MM.1S (cell line): ENCODE measurements at regions not wholly inside any gene's neighbourhood (a gene's known extent, or its start where the extent isn't known, plus 50 kb on each side); places are given as distances from the start of the nearest gene placed in this dataset.

Experiments used
- CTCF ChIP-seq: fragments of 300-600 bp; sonication (generic); IDR thresholded peaks from 2 replicates; pipeline ENCODE4 v1.5.1; 2016; ENCODE audit warnings: antibody characterized with exemption, low read length, mixed read lengths
- EZH2phosphoT487 ChIP-seq: fragments of 300-600 bp; sonication (generic); IDR thresholded peaks from 2 replicates; pipeline ENCODE4 v1.6.1; 2018; ENCODE audit warnings: antibody characterized with exemption, low read length

DNA sequence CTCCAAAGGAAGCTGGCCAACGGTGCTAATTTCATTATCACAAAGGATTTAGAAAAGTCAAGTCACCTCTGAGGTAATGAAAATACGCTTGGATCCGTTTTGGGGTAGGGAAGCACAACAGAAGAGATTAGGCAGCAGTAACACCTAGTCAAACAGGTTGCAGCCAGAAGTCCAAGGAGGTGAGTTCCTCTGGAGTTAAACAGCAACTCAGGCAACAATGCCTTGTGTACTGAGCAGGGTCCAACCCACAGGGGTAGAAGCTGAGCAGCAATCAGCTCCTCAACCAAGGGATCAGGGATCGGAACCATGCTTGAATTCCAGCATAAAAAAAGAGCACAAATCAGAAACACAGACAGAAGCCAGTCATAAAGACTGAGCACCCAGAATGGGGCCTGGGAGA is 88.1 kb upstream of the SPRED1 start:
- no peak for TF ChIP-seq CTCF
- TF ChIP-seq EZH2phosphoT487 = no peak
